Common myeloid progenitor, CD34-positive (primary cell): ENCODE measurements at regions not wholly inside any gene's neighbourhood (a gene's known extent, or its start where the extent isn't known, plus 50 kb on each side); places are given as distances from the start of the nearest gene placed in this dataset.

Experiments
- CTCF ChIA-PET: fragments of 350-600 bp; sonication (Branson Sonifier 250); formaldehyde crosslinking; loops from one replicate; lab custom pipeline; 2021; ENCODE audit warnings: antibody characterized with exemption; lab: Charles Lee
- POLR2A ChIA-PET: fragments of 350-600 bp; sonication (Branson Sonifier 250); formaldehyde crosslinking; loops from one replicate; lab custom pipeline; 2021; ENCODE audit warnings: antibody characterized with exemption; lab: Charles Lee
- DNase-seq, 3 donors: peaks; one replicate each; pipeline versions ENCODE4 v3.0.0 to v3.0.0-alpha.2; 2013
- H3K27ac ChIP-seq, 2 experiments: 1 replicate in 1 of 2; 2 replicates in 1 of 2; pipeline ENCODE4 v1.7.0; 2013; ENCODE audit warnings: inconsistent platforms in 2 of 2, low read length in 2 of 2, mild to moderate bottlenecking in 2 of 2, low read depth in 1 of 2, moderate library complexity in 1 of 2; ENCODE audit not compliant: severe bottlenecking in 2 of 2, insufficient read depth in 1 of 2, poor library complexity in 1 of 2
- H3K27me3 ChIP-seq, 5 experiments: replicated peaks in 2 of 5; 1 replicate in 3 of 5; 2 replicates in 2 of 5; pipeline versions ENCODE4 v1.6.1 to v1.7.0; 2013; ENCODE audit warnings: low read length in 4 of 5, mild to moderate bottlenecking in 2 of 5, moderate library complexity in 2 of 5, inconsistent platforms in 1 of 5; ENCODE audit not compliant: insufficient read depth in 5 of 5, control insufficient read depth in 4 of 5
- H3K36me3 ChIP-seq, 4 experiments: 1 replicate in 2 of 4; 2 replicates in 2 of 4; pipeline versions ENCODE4 v1.6.1 to v1.7.0; 2013; ENCODE audit warnings: low read length in 3 of 4, control low read depth in 1 of 4, mild to moderate bottlenecking in 1 of 4; ENCODE audit not compliant: control insufficient read depth in 4 of 4, insufficient read depth in 4 of 4
- H3K4me1 ChIP-seq, 4 experiments: 1 replicate in 3 of 4; 2 replicates in 1 of 4; pipeline versions ENCODE4 v1.6.1 to v1.7.1; 2013; ENCODE audit warnings: low read length in 3 of 4, mild to moderate bottlenecking in 3 of 4, control low read depth in 1 of 4, inconsistent platforms in 1 of 4, moderate library complexity in 1 of 4; ENCODE audit not compliant: control insufficient read depth in 4 of 4, insufficient read depth in 4 of 4; ENCODE audit errors: control extremely low read depth in 1 of 4
- H3K4me3 ChIP-seq, 7 experiments: 1 replicate in 4 of 7; 2 replicates in 3 of 7; pipeline versions ENCODE4 v1.5.1 to v1.7.0; 2013; ENCODE audit warnings: mild to moderate bottlenecking in 7 of 7, low read length in 6 of 7, moderate library complexity in 6 of 7, inconsistent platforms in 2 of 7, low read depth in 2 of 7, control low read depth in 1 of 7; ENCODE audit not compliant: insufficient read depth in 4 of 7, control insufficient read depth in 1 of 7; ENCODE audit errors: extremely low read depth in 1 of 7
- H3K9me3 ChIP-seq, 5 experiments: 1 replicate in 4 of 5; 2 replicates in 1 of 5; pipeline versions ENCODE4 v1.6.1 to v1.7.1; 2013; ENCODE audit warnings: low read length in 4 of 5, mild to moderate bottlenecking in 2 of 5, inconsistent platforms in 1 of 5, low read depth in 1 of 5, moderate library complexity in 1 of 5; ENCODE audit not compliant: control insufficient read depth in 4 of 5, insufficient read depth in 2 of 5; ENCODE audit errors: control extremely low read depth in 1 of 5
- WGBS: methylation state at CpG from one replicate; pipeline ENCODE4 v1.1.5; 2013; ENCODE audit not compliant: insufficient coverage; 5-methylcytosine and 5-hydroxymethylcytosine counted together

GRCh38 chr1:192476802-192477298, 98.7 kb upstream of the RGS1 start:
- POLR2A ChIA-PET = no interaction called here

GRCh38 chr1:192477630-192478029, 97.9 kb upstream of the RGS1 start:
- H3K9me3 ChIP-seq = peaks cover 0 to 3% (median 0%) of the 10 kb centered on the region in 5 experiments
- POLR2A ChIA-PET = no interaction called here
- no peak overlapping the region for H3K27ac ChIP-seq
- no peak overlapping the region for H3K4me3 ChIP-seq
- no peaks in the 10 kb centered on the region for H3K4me1 ChIP-seq
- H3K27me3 ChIP-seq = no peaks in the 10 kb centered on the region
- CTCF ChIA-PET = interaction anchor here (0.6 to 6.0 kb wide), 19 partner anchors 30 to 555 kb away, joined by 3 to 77 read pairs (median 9); no protein-coding TSS in a partner anchor
- 0% methylated on average over 1 of the region's 2 CpGs for WGBS
- DNase-seq = peak; percentile 45 to 73 (median 67)
- H3K36me3 ChIP-seq = no peaks in the 10 kb centered on the region

More at GRCh38 chr1:192476802-192477298, 98.7 kb upstream of the RGS1 start:
- 89% methylated on average over 11 of the region's 12 CpGs for WGBS
- CTCF ChIA-PET = interaction anchor here (0.6 to 6.0 kb wide), 21 partner anchors 16 to 556 kb away, joined by 3 to 77 read pairs (median 8); no protein-coding TSS in a partner anchor
- Histone ChIP-seq H3K4me3 (no peak overlapping the region), H3K27ac (no peak overlapping the region), H3K27me3 (no peaks in the 10 kb centered on the region), H3K9me3 (peaks cover 0 to 3% (median 0%) of the 10 kb centered on the region in 5 experiments), H3K36me3 (no peaks in the 10 kb centered on the region), H3K4me1 (no peaks in the 10 kb centered on the region)
- peak in 2 of 3 donors; percentile 51 to 57 for DNase-seq

- Histone ChIP-seq H3K4me1 (peaks cover 0 to 13% (median 3%) of the 10 kb centered on the region in 4 experiments), H3K36me3 (no peaks in the 10 kb centered on the region), H3K4me3 (no peak overlapping the region), H3K27ac (no peak overlapping the region), H3K9me3 (no peaks in the 10 kb centered on the region), H3K27me3 (no peaks in the 10 kb centered on the region)
- peak in 1 of 3 donors; percentile 26 for DNase-seq
- WGBS = no CpG with 5 or more reads among the region's 1 CpG
- ChIA-PET CTCF (no interaction called here), POLR2A (no interaction called here)
Measured at GRCh38 chr1:192485692-192486436, 89.7 kb upstream of the RGS1 start.

- ChIA-PET POLR2A (no interaction called here), CTCF (no interaction called here)
- no peak overlapping the region for H3K27ac ChIP-seq
Measured at GRCh38 chr1:192488058-192488457, 87.5 kb upstream of the RGS1 start.

GRCh38 chr1:192489047-192489446, 86.5 kb upstream of the RGS1 start:
- Histone ChIP-seq H3K4me3 (no peak overlapping the region), H3K36me3 (no peaks in the 10 kb centered on the region), H3K4me1 (peaks cover 0 to 13% (median 3%) of the 10 kb centered on the region in 4 experiments), H3K27me3 (no peaks in the 10 kb centered on the region), H3K27ac (peak overlapping the region in 1 of 2 experiments; percentile 79), H3K9me3 (no peaks in the 10 kb centered on the region)
- ChIA-PET CTCF (interaction anchor here (0.8 to 3.5 kb wide), 2 partner anchors 18 to 530 kb away, joined by 3 to 17 read pairs; no protein-coding TSS in a partner anchor), POLR2A (interaction anchor here (0.8 to 1.4 kb wide), 2 partner anchors 28 to 116 kb away, joined by 5 to 6 read pairs; no protein-coding TSS in a partner anchor)
- WGBS = no CpG with 5 or more reads among the region's 1 CpG
- DNase-seq = peak in 2 of 3 donors; percentile 20 to 28

More at GRCh38 chr1:192488058-192488457, 87.5 kb upstream of the RGS1 start:
- Histone ChIP-seq H3K4me3 (no peak overlapping the region), H3K27me3 (no peaks in the 10 kb centered on the region), H3K9me3 (no peaks in the 10 kb centered on the region), H3K36me3 (no peaks in the 10 kb centered on the region), H3K4me1 (peaks cover 0 to 13% (median 3%) of the 10 kb centered on the region in 4 experiments)
- DNase-seq = no peak

GRCh38 chr1:192489748-192490147, 85.8 kb upstream of the RGS1 start:
- Histone ChIP-seq H3K27ac (peak overlapping the region; percentile 64 to 79), H3K4me1 (peaks cover 0 to 13% (median 3%) of the 10 kb centered on the region in 4 experiments), H3K4me3 (no peak overlapping the region), H3K36me3 (no peaks in the 10 kb centered on the region), H3K27me3 (no peaks in the 10 kb centered on the region), H3K9me3 (no peaks in the 10 kb centered on the region)
- ChIA-PET CTCF (interaction anchor here (0.7 to 3.5 kb wide), 7 partner anchors 16 to 569 kb away, joined by 3 to 17 read pairs (median 3); partner anchors contain the start of genes RO60 and UCHL5), POLR2A (interaction anchor here (0.8 to 1.4 kb wide), 4 partner anchors 22 to 119 kb away, joined by 3 to 6 read pairs (median 4); no protein-coding TSS in a partner anchor)
- DNase-seq = peak; percentile 75 to 97 (median 94)
- 80% methylated on average over 1 of the region's 2 CpGs for WGBS
